Neural progenitor cell (in vitro differentiated cells): ENCODE measurements at regions not wholly inside any gene's neighbourhood (a gene's known extent, or its start where the extent isn't known, plus 50 kb on each side); places are given as distances from the start of the nearest gene placed in this dataset.

Experiments used
- DNase-seq: peaks from one replicate; pipeline ENCODE4 v3.0.0-alpha.2; 2016; ENCODE audit warnings: low spot score
- H2AFZ ChIP-seq: fragments of 200-600 bp; sonication (generic); replicated peaks from 2 replicates; pipeline ENCODE4 v1.6.1; 2016; ENCODE audit warnings: antibody characterized with exemption
- H3F3A ChIP-seq: fragments of 200-600 bp; sonication (generic); 2 replicates; pipeline ENCODE4 v1.6.1; 2016; ENCODE audit warnings: antibody characterized with exemption, low read depth
- H3K27ac ChIP-seq: fragments of 200-600 bp; sonication (generic); 2 replicates; pipeline ENCODE4 v1.5.1; 2016; ENCODE audit warnings: mild to moderate bottlenecking
- H3K27me3 ChIP-seq: fragments of 200-600 bp; sonication (generic); 2 replicates; pipeline ENCODE4 v1.6.1; 2016; ENCODE audit warnings: mild to moderate bottlenecking, moderate library complexity
- H3K36me3 ChIP-seq: fragments of 200-600 bp; sonication (generic); 2 replicates; pipeline ENCODE4 v1.5.1; 2016
- H3K4me1 ChIP-seq: fragments of 200-600 bp; sonication (generic); 2 replicates; pipeline ENCODE4 v1.6.1; 2016; ENCODE audit warnings: mixed run types
- H3K4me2 ChIP-seq: fragments of 200-600 bp; sonication (generic); 2 replicates; pipeline ENCODE4 v1.6.1; 2016
- H3K4me3 ChIP-seq: fragments of 200-600 bp; sonication (generic); 2 replicates; pipeline ENCODE4 v1.5.1; 2016
- H3K79me2 ChIP-seq: fragments of 200-600 bp; sonication (generic); 2 replicates; pipeline ENCODE4 v1.6.1; 2016; ENCODE audit warnings: low read depth
- H3K9ac ChIP-seq: fragments of 200-600 bp; sonication (generic); 2 replicates; pipeline ENCODE4 v1.6.1; 2016
- H3K9me3 ChIP-seq: fragments of 200-600 bp; sonication (generic); 2 replicates; pipeline ENCODE4 v1.5.1; 2016; ENCODE audit warnings: low read depth
- H4K20me1 ChIP-seq: fragments of 200-600 bp; sonication (generic); 2 replicates; pipeline ENCODE4 v1.6.1; 2016; ENCODE audit warnings: low read depth
- H3K27ac Mint-ChIP-seq: 3 replicates; pipeline ENCODE4 v1.8.0; 2021; ENCODE audit warnings: mixed read lengths
- H3K27me3 Mint-ChIP-seq: 2 replicates; pipeline ENCODE4 v1.8.0; 2022; ENCODE audit warnings: low read depth, mild to moderate bottlenecking, inconsistent platforms, moderate library complexity, mixed read lengths; ENCODE audit not compliant: insufficient read depth
- H3K36me3 Mint-ChIP-seq: 3 replicates; pipeline ENCODE4 v1.8.0; 2021; ENCODE audit warnings: mixed read lengths
- H3K4me1 Mint-ChIP-seq: 3 replicates; pipeline ENCODE4 v1.8.0; 2021; ENCODE audit warnings: mixed read lengths
- H3K4me3 Mint-ChIP-seq: 3 replicates; pipeline ENCODE4 v1.8.0; 2021; ENCODE audit warnings: mild to moderate bottlenecking, moderate library complexity, mixed read lengths
- H3K9me3 Mint-ChIP-seq: 3 replicates; pipeline ENCODE4 v1.8.0; 2020; ENCODE audit warnings: mixed read lengths
- CTCF ChIP-seq: fragments of 200-600 bp; sonication (generic); IDR thresholded peaks from 2 replicates; pipeline ENCODE4 v1.5.1; 2017; ENCODE audit warnings: antibody characterized with exemption, mild to moderate bottlenecking
- EZH2 ChIP-seq: fragments of 200-600 bp; sonication (generic); IDR thresholded peaks from 2 replicates; pipeline ENCODE4 v1.6.1; 2017; ENCODE audit warnings: antibody characterized with exemption, mild to moderate bottlenecking, moderate library complexity
- EZH2phosphoT487 ChIP-seq: fragments of 200-600 bp; sonication (generic); IDR thresholded peaks from 2 replicates; pipeline ENCODE4 v1.6.1; 2017; ENCODE audit warnings: antibody characterized with exemption

- Mint-ChIP-seq H3K27me3 (no peaks in the 10 kb centered on the region), H3K27ac (no peak overlapping the region), H3K4me1 (peaks cover 4% of the 10 kb centered on the region), H3K36me3 (no peaks in the 10 kb centered on the region), H3K4me3 (no peak overlapping the region), H3K9me3 (no peaks in the 10 kb centered on the region)
- no peak overlapping the region for H2AFZ ChIP-seq
- H3K4me2 ChIP-seq: no peak overlapping the region
- H3K9ac ChIP-seq: no peak overlapping the region
- no peaks in the 10 kb centered on the region for H3F3A ChIP-seq
- H3K4me1 ChIP-seq: no peaks in the 10 kb centered on the region
- no peak for TF ChIP-seq CTCF
- TF ChIP-seq EZH2phosphoT487: no peak
- H4K20me1 ChIP-seq: no peaks in the 10 kb centered on the region
- no peaks in the 10 kb centered on the region for H3K36me3 ChIP-seq
- H3K79me2 ChIP-seq: no peaks in the 10 kb centered on the region
- H3K9me3 ChIP-seq: no peaks in the 10 kb centered on the region
- no peak overlapping the region for H3K27ac ChIP-seq
- no peak for DNase-seq
- no peak overlapping the region for H3K4me3 ChIP-seq
- H3K27me3 ChIP-seq: no peaks in the 10 kb centered on the region
Measured at GRCh38 chr4:124530464-124531077, 182.0 kb downstream of the ANKRD50 start.

DNA sequence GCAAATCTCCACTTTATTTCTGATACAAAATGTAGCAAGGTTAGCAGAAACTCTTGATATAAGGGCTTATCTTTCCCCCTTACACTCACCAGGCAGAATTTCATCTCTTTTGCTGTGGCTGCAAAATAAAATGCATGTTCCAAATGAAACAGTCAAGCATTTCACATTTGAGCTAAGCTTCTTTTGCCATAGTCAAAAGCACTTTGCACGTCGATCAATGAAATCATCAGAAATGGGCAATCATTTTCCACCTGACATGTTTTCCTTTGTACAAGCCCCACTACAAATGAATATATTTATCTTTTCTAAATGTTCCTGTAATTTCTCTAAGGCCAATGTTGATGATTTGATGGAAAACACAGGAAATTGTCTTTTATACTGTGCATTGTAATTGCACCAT, 178.4 kb downstream of the ANKRD50 start:
- TF ChIP-seq EZH2: no peak
- no peak for TF ChIP-seq EZH2phosphoT487
- TF ChIP-seq CTCF: no peak
- H3K27ac Mint-ChIP-seq: no peak overlapping the region
- no peaks in the 10 kb centered on the region for H3K36me3 ChIP-seq
- peaks cover 4% of the 10 kb centered on the region for H3K4me1 Mint-ChIP-seq
- H2AFZ ChIP-seq: peak overlapping the region; percentile 55
- no peaks in the 10 kb centered on the region for H3K27me3 Mint-ChIP-seq
- H3K27me3 ChIP-seq: no peaks in the 10 kb centered on the region
- no peaks in the 10 kb centered on the region for H3K9me3 ChIP-seq
- H3K79me2 ChIP-seq: no peaks in the 10 kb centered on the region
- no peaks in the 10 kb centered on the region for H3K4me1 ChIP-seq
- no peaks in the 10 kb centered on the region for H3F3A ChIP-seq
- H3K4me3 ChIP-seq: no peak overlapping the region
- DNase-seq: no peak
- H3K9ac ChIP-seq: no peak overlapping the region
- no peak overlapping the region for H3K27ac ChIP-seq
- no peak overlapping the region for H3K4me2 ChIP-seq
- H3K4me3 Mint-ChIP-seq: no peak overlapping the region
- H3K9me3 Mint-ChIP-seq: no peaks in the 10 kb centered on the region
- H3K36me3 Mint-ChIP-seq: no peaks in the 10 kb centered on the region
- H4K20me1 ChIP-seq: no peaks in the 10 kb centered on the region

DNA sequence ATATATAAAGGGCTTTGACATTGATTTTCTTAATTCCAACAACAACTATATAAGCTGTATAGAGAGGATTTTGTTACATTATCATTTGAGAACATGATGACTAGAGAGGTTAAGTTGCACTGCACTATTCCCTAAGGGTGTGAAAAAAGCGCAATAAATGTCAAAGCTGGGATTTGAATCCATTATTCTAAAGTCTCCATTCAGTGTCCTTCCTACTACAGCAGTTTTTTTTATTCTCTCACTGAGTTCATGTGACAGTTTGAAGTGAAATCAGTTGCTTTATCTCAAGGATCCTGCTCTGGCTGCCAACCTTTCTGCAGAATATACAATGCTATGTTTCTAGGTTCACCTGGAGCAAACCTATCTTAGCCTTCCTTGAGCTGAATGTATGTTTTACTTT, 177.5 kb downstream of the ANKRD50 start:
- Histone ChIP-seq H3K9ac (no peak overlapping the region), H3K27me3 (no peaks in the 10 kb centered on the region), H3K36me3 (no peaks in the 10 kb centered on the region), H3K79me2 (no peaks in the 10 kb centered on the region), H4K20me1 (no peaks in the 10 kb centered on the region), H3K4me2 (no peak overlapping the region), H2AFZ (no peak overlapping the region), H3F3A (no peaks in the 10 kb centered on the region), H3K27ac (no peak overlapping the region), H3K4me1 (no peaks in the 10 kb centered on the region), H3K9me3 (no peaks in the 10 kb centered on the region), H3K4me3 (no peak overlapping the region)
- Mint-ChIP-seq H3K27me3 (no peaks in the 10 kb centered on the region), H3K27ac (no peak overlapping the region), H3K4me1 (peaks cover 4% of the 10 kb centered on the region), H3K9me3 (no peaks in the 10 kb centered on the region), H3K36me3 (no peaks in the 10 kb centered on the region), H3K4me3 (no peak overlapping the region)
- no peak for DNase-seq
- no peak for TF ChIP-seq EZH2phosphoT487
- no peak for TF ChIP-seq EZH2

GRCh38 chr4:124536946-124537345, 175.6 kb downstream of the ANKRD50 start:
- Mint-ChIP-seq H3K36me3 (no peaks in the 10 kb centered on the region), H3K4me1 (peaks cover 4% of the 10 kb centered on the region), H3K4me3 (no peak overlapping the region), H3K9me3 (no peaks in the 10 kb centered on the region), H3K27ac (no peak overlapping the region), H3K27me3 (no peaks in the 10 kb centered on the region)
- Histone ChIP-seq H3K79me2 (no peaks in the 10 kb centered on the region), H3K4me1 (no peaks in the 10 kb centered on the region), H3K4me3 (no peak overlapping the region), H3K27me3 (no peaks in the 10 kb centered on the region), H3K9ac (no peak overlapping the region), H4K20me1 (no peaks in the 10 kb centered on the region), H2AFZ (peak overlapping the region; percentile 54), H3F3A (no peaks in the 10 kb centered on the region), H3K36me3 (no peaks in the 10 kb centered on the region), H3K4me2 (no peak overlapping the region), H3K9me3 (no peaks in the 10 kb centered on the region), H3K27ac (no peak overlapping the region)
- no peak for DNase-seq
- TF ChIP-seq EZH2: no peak
- no peak for TF ChIP-seq CTCF
- no peak for TF ChIP-seq EZH2phosphoT487
